ENCODE measurements at regions not wholly inside any gene's neighbourhood (a gene's known extent, or its start where the extent isn't known, plus 50 kb on each side); places are given as distances from the start of the nearest gene placed in this dataset.

- Histone ChIP-seq H3K9me3 (ENCODE audit: control insufficient read depth, insufficient read depth, low read length) (no peaks in the 10 kb centered on the region), H3F3A (ENCODE audit: control insufficient read depth, insufficient read depth) (no peaks in the 10 kb centered on the region), H3K9me2 (replicated peaks; ENCODE audit: control insufficient read depth, low read length) (no peaks in the 10 kb centered on the region), H3K27ac (ENCODE audit: low read depth, low read length) (no peak overlapping the region), H3K36me3 (ENCODE audit: control insufficient read depth, low read length) (no peaks in the 10 kb centered on the region), H3K4me2 (ENCODE audit: low read length) (no peak overlapping the region), H3K27me3 (ENCODE audit: control insufficient read depth, low read length) (no peaks in the 10 kb centered on the region), H3K4me1 (ENCODE audit: control insufficient read depth, low read length) (no peaks in the 10 kb centered on the region), H3K4me3 (ENCODE audit: low read length) (no peak overlapping the region), H4K20me1 (ENCODE audit: control insufficient read depth, insufficient read depth, low read depth, low read length) (no peaks in the 10 kb centered on the region), H3K79me2 (ENCODE audit: control insufficient read depth, low read length) (no peaks in the 10 kb centered on the region)
- TF ChIP-seq CTCF (IDR thresholded peaks at IDR 0.05; ENCODE audit: low read depth, low read length, poor library complexity, severe bottlenecking) = no peak
- no peak for TF ChIP-seq EZH2phosphoT487 (IDR thresholded peaks at IDR 0.05; ENCODE audit: borderline replicate concordance, low read length)
Measured at GRCh38 chr14:86533834-86534233, 1003.9 kb downstream of the FLRT2 start.

GRCh38 chr14:86532219-86532618 lies 1002.3 kb downstream of the FLRT2 start:
- Histone ChIP-seq H3K4me1 (ENCODE audit: control insufficient read depth, low read length) (no peaks in the 10 kb centered on the region), H3K27me3 (ENCODE audit: control insufficient read depth, low read length) (no peaks in the 10 kb centered on the region), H3K4me2 (ENCODE audit: low read length) (no peak overlapping the region), H3K36me3 (ENCODE audit: control insufficient read depth, low read length) (no peaks in the 10 kb centered on the region), H3K79me2 (ENCODE audit: control insufficient read depth, low read length) (no peaks in the 10 kb centered on the region), H3K9me3 (ENCODE audit: control insufficient read depth, insufficient read depth, low read length) (no peaks in the 10 kb centered on the region), H3K9me2 (replicated peaks; ENCODE audit: control insufficient read depth, low read length) (no peaks in the 10 kb centered on the region), H3F3A (ENCODE audit: control insufficient read depth, insufficient read depth) (no peaks in the 10 kb centered on the region), H4K20me1 (ENCODE audit: control insufficient read depth, insufficient read depth, low read depth, low read length) (no peaks in the 10 kb centered on the region), H3K4me3 (ENCODE audit: low read length) (no peak overlapping the region), H3K27ac (ENCODE audit: low read depth, low read length) (no peak overlapping the region)
- no peak for TF ChIP-seq EZH2phosphoT487 (IDR thresholded peaks at IDR 0.05; ENCODE audit: borderline replicate concordance, low read length)
- TF ChIP-seq CTCF (IDR thresholded peaks at IDR 0.05; ENCODE audit: low read depth, low read length, poor library complexity, severe bottlenecking) = no peak

- Histone ChIP-seq H4K20me1 (ENCODE audit: control insufficient read depth, insufficient read depth, low read depth, low read length) (no peaks in the 10 kb centered on the region), H3K27me3 (ENCODE audit: control insufficient read depth, low read length) (no peaks in the 10 kb centered on the region), H3F3A (ENCODE audit: control insufficient read depth, insufficient read depth) (no peaks in the 10 kb centered on the region), H3K79me2 (ENCODE audit: control insufficient read depth, low read length) (no peaks in the 10 kb centered on the region), H3K4me2 (ENCODE audit: low read length) (no peak overlapping the region), H3K4me3 (ENCODE audit: low read length) (no peak overlapping the region), H3K9me2 (replicated peaks; ENCODE audit: control insufficient read depth, low read length) (no peaks in the 10 kb centered on the region), H3K27ac (ENCODE audit: low read depth, low read length) (no peak overlapping the region), H3K36me3 (ENCODE audit: control insufficient read depth, low read length) (no peaks in the 10 kb centered on the region), H3K4me1 (ENCODE audit: control insufficient read depth, low read length) (no peaks in the 10 kb centered on the region), H3K9me3 (ENCODE audit: control insufficient read depth, insufficient read depth, low read length) (no peaks in the 10 kb centered on the region)
- TF ChIP-seq EZH2phosphoT487 (IDR thresholded peaks at IDR 0.05; ENCODE audit: borderline replicate concordance, low read length) = no peak
- no peak for TF ChIP-seq CTCF (IDR thresholded peaks at IDR 0.05; ENCODE audit: low read depth, low read length, poor library complexity, severe bottlenecking)
Measured at GRCh38 chr14:86530457-86530856, 1000.5 kb downstream of the FLRT2 start.

- Histone ChIP-seq H3K27me3 (ENCODE audit: control insufficient read depth, low read length) (no peaks in the 10 kb centered on the region), H3K36me3 (ENCODE audit: control insufficient read depth, low read length) (no peaks in the 10 kb centered on the region)
Measured at GRCh38 chr14:86527312-86527711, 997.4 kb downstream of the FLRT2 start.

More at GRCh38 chr14:86527312-86527711, 997.4 kb downstream of the FLRT2 start:
- Histone ChIP-seq H3K9me3 (ENCODE audit: control insufficient read depth, insufficient read depth, low read length) (no peaks in the 10 kb centered on the region), H3K4me3 (ENCODE audit: low read length) (no peak overlapping the region), H4K20me1 (ENCODE audit: control insufficient read depth, insufficient read depth, low read depth, low read length) (no peaks in the 10 kb centered on the region), H3F3A (ENCODE audit: control insufficient read depth, insufficient read depth) (no peaks in the 10 kb centered on the region), H3K4me1 (ENCODE audit: control insufficient read depth, low read length) (no peaks in the 10 kb centered on the region), H3K27ac (ENCODE audit: low read depth, low read length) (no peak overlapping the region), H3K9me2 (replicated peaks; ENCODE audit: control insufficient read depth, low read length) (no peaks in the 10 kb centered on the region), H3K4me2 (ENCODE audit: low read length) (no peak overlapping the region), H3K79me2 (ENCODE audit: control insufficient read depth, low read length) (no peaks in the 10 kb centered on the region)
- no peak for TF ChIP-seq CTCF (IDR thresholded peaks at IDR 0.05; ENCODE audit: low read depth, low read length, poor library complexity, severe bottlenecking)
- no peak for TF ChIP-seq EZH2phosphoT487 (IDR thresholded peaks at IDR 0.05; ENCODE audit: borderline replicate concordance, low read length)
